ENCODE measurements at regions not wholly inside any gene's neighbourhood (a gene's known extent, or its start where the extent isn't known, plus 50 kb on each side); places are given as distances from the start of the nearest gene placed in this dataset.

DNA sequence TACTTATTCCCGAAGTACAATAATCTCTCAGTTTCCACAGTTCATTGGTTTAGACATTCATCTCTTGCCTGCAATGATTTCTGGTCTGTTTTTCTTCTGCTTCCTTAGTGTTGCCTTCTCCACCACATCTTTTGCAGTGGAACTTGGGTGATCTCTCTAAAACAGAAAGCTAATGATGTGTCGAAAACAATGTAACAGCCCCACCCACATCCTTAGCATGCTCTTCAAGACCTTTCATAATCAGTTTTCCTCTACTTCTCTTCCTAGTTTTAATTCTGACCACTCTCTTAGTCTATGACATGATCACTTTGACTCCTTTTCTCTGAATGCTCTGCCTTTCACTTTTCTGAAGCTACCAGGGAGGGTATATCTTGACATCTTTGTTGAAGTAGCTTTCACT is 1007.9 kb upstream of the CITED2 start:
- TF ChIP-seq POLR2A (IDR thresholded peaks at IDR 0.05) (no peak), EP300 (IDR thresholded peaks at IDR 0.05) (no peak), POLR2AphosphoS5 (IDR thresholded peaks at IDR 0.05) (no peak)
- TF ChIP-seq, protein P1, sequence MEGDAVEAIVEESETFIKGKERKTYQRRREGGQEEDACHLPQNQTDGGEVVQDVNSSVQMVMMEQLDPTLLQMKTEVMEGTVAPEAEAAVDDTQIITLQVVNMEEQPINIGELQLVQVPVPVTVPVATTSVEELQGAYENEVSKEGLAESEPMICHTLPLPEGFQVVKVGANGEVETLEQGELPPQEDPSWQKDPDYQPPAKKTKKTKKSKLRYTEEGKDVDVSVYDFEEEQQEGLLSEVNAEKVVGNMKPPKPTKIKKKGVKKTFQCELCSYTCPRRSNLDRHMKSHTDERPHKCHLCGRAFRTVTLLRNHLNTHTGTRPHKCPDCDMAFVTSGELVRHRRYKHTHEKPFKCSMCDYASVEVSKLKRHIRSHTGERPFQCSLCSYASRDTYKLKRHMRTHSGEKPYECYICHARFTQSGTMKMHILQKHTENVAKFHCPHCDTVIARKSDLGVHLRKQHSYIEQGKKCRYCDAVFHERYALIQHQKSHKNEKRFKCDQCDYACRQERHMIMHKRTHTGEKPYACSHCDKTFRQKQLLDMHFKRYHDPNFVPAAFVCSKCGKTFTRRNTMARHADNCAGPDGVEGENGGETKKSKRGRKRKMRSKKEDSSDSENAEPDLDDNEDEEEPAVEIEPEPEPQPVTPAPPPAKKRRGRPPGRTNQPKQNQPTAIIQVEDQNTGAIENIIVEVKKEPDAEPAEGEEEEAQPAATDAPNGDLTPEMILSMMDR (IDR thresholded peaks at IDR 0.05), result no peak
